HS-5 (cell line): ENCODE measurements at regions not wholly inside any gene's neighbourhood (a gene's known extent, or its start where the extent isn't known, plus 50 kb on each side); places are given as distances from the start of the nearest gene placed in this dataset.

Experiments
- DNase-seq: peaks from one replicate; pipeline ENCODE4 v3.0.0-alpha.2; 2012; ENCODE audit warnings: low read depth

DNA sequence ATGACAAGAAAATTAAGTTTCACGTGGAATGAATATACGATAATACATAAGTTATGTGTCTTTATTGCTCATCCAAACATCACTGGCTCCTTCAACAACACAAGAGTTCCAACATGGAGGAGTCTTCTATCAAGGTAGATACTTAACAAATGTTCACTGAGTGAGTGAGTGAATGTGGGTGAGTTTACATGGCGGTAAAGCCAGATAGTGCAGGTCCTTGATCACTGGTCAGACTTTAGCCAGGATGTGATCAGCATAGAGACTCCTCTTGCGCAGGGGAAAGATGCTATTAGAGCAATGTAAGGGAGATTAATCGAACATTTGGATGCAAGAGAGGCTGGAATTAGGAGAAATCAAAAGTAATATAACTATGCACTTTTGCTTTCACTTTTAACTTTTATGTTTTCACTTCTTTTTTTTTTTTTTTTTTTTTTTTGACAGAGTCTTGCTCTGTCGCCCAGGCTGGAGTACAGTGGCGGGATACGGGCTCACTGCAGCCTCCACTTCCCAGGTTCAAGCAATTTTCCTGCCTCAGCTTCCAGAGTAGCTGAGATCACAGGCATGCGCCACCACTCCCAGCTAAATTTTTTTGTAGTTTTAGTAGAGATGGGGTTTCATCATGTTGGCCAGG lies 249.0 kb upstream of the ID2 start:
- no peak for DNase-seq

DNA sequence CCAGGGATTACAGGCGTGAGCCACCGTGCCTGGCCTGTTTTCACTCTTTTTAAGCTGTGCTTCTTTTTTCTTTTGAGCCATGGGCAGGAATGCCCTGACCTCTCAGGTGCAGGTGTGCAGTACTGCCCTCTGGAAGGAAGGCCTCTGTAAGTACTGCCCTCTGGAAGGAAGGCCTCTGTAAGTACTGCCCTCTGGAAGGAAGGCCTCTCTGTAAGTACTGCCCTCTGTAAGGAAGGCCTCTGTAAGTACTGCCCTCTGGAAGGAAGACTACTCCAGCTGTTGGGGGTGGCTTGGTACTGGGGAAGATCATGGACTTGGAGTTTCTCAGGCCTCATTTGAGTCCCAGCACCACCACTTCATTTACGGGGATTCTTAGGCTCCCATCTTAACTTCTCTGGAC lies 248.5 kb upstream of the ID2 start:
- no peak for DNase-seq

DNA sequence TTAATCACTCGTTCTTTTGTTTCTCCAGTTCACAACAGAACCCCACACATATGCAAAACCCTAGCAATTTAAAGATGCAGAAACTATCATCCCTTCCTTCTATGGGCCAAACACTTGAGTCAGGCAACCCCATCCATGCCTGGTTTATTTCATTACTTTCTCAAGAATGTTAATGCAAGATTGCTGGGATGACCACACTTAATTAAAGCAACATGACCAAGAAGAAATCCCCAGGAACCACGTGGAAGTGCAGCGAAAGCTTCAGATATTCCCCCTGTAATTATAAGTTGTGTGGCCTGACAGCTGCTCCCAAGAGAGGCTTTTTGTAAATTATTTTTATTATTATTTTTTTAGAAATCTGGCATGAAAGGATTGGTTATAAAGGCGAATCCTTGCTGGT lies 246.2 kb upstream of the ID2 start:
- DNase-seq, result no peak

- no peak for DNase-seq
Measured at GRCh38 chr2:8436585-8436984, 245.3 kb upstream of the ID2 start.

- no peak for DNase-seq
Measured at GRCh38 chr2:8437228-8437948, 244.5 kb upstream of the ID2 start.

DNA sequence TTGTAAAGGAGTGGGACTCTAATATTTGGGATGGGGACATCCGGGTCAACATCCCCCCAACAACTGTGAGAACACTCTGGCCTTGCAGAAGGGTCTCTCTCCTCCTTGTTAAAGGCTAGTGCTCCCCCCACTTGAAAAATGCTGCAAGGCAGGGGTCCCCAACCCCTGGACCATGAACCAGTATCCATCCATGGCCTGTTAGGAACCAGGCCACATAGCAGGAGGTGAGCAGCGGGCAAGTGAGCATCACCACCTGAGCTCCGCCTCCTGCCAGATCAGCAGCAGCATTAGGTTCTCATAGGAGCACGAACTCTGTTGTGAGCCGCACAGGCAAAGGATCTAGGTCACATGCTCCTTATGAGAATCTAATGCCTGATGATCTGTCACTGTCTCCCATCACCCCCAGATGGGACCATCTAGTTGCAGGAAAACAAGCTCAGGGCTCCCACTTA lies 243.9 kb upstream of the ID2 start:
- DNase-seq, result no peak

GRCh38 chr2:8438476-8438875 lies 243.4 kb upstream of the ID2 start:
- DNase-seq, result no peak

DNA sequence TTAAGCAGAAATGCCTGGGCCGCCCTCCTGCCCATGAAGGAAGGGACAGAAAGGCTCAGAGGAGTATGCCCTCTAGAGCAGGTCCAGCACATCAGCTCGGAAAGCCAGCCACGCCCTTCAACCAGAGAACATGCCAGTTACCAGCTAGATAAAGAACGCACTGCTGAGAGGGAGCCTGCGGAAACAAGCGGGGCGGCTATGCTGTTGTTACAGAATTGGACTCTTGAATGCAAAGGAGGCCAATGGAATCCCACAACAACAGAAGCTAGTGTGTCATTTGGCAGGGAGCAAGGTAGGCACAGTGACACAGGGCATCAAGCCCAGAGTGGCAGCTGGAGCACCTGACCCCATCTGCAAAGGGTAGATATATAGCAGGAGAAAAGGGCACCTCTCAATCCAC lies 242.9 kb upstream of the ID2 start:
- no peak for DNase-seq

DNA sequence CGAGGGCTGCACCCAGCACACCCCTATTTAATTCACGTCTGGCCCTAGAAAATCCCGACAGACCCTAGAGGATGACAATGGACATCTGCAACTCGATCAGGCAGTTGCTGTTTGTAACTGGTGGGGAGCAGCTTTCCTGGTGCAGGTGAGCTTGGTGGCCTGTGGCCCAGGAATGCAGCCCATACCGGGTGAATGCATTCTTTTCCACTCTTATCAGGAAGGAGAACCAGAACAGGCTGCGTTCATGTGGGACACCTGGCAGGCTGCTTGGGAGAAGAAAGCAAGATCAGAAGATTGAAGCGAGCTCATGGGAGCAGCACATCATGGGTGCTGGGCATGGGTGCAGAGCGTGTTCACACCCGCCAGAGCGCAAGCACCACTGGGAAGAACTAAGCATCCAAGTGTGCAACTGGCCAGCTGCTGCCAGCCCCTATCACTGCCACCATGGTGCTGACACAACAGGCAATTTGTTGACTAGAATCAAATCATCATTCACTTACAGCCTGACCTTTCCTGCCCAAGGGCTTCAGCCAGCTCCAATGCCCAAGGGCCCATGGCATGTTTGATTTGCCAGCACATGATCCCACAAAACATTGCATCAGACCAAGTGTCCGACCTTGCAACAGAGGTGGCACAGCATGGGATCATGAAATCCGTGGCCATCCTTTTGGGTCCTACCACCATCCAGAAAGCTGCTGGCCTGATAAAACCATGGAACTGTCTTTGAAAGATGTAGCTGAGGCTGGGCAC lies 241.7 kb upstream of the ID2 start:
- DNase-seq, result no peak

DNA sequence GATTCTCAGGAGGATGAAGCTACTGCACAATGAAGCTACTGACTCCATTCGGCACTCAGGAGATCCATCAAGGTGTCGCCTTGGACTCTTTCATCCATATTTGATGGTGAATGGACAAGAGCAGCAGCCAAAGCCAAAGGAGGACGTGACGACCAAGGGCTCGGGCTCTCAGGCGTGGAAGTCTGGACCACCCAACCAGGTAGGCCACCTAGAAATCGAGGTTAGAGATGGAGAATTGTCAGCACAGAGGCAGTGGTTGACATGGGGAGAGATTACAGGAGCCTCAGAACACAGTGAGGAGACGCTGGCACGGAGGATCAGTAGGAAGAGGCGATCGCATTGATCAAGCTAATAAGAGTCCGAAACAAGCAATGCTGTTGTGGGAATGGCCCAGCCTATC lies 240.5 kb upstream of the ID2 start:
- DNase-seq, result no peak

DNA sequence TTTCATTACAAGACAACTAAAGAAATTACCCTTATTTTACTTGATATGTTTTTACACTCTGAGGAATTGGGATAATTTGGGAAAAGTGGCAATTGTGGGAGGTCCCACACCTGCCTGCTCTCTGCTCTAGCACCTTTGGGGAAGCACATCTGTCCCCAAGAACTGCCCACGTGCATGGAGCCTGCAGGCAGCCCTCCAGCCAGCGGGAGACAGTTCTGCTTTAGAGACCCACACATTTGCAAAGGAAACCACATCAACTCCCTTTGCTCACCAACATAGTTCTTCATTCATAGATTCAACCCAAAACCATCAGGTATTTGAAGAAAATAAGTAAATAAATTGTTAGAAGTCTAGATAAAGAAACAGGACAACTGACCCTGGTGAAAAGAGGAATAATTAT lies 239.9 kb upstream of the ID2 start:
- DNase-seq, result no peak

DNA sequence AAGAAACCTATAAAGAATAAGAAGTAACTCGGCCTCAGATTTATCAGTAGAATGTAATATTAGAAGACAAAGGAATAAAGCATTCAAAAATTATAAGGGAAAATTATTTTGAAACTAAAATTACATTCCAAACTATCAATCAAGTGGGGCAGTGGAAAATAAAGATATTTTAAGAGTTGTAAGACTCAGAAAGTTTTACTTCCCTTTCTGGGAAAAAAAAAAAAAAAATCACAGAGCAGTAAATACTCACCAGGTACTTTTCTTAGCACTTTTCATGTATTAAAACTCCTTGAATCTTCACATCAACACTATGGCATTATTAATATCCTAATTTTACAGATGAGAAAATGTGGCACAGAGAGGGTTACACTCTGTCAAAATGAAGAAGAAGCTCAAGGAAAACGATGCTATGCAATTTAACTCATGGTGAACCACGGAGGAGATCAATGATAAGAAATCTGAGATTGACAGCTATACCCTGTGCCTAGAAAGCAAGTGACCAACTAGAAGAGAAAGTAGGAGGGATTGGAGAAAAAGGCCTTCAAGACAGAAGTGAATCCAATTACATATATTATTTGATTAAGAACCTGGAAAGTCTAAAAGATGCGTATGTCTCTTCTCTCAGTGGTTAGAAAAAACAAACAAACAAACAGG lies 238.9 kb upstream of the ID2 start:
- DNase-seq, result no peak

GRCh38 chr2:8445580-8445979 lies 236.3 kb upstream of the ID2 start:
- DNase-seq, result no peak

DNA sequence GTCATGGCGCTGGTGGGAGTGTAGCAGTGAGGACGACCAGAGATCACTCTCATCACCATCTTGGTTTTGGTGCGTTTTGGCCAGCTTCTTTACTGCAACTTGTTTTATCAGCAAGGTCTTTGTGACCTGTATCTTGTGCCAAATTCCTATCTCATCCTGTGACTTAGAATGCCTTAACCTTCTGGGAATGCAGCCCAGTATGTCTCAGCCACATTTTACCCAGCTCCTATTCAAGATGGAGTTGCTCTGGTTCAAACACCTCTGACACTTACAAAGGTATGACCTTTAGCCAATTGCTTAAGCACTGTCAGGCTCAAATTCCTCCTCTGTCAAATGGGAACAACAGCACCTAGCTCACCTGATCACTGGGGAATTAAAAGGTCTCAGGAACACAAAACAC lies 235.1 kb upstream of the ID2 start:
- DNase-seq, result peak; percentile 16

DNA sequence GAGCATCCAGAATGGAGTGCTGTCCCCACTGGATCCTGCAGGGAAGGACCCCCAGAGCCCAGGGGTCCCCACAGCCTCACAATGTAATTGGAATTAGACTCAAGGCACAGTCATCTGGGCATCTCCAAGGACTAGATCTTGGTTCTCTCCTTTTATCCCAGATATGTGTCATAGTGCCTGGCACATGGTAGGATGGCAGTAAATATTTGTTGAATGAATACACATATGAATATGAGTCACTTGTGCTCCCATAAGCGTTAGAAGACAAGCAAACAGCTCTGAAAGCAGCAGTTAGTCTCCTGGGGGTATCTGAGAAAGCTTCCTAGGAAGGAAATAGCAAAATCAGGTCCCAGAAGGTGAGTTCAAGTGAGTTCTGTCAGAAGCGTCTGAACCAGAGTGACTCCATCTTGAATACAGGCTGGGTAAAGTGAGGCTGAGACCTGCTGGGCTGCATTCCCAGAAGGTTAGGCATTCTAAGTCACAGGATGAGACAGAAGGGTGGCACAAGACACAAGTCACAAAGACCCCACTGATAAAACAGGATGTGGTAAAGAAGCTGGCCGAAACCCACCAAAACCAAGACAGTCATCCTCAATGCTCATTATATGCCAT lies 234.1 kb upstream of the ID2 start:
- DNase-seq, result peak; percentile 72

DNA sequence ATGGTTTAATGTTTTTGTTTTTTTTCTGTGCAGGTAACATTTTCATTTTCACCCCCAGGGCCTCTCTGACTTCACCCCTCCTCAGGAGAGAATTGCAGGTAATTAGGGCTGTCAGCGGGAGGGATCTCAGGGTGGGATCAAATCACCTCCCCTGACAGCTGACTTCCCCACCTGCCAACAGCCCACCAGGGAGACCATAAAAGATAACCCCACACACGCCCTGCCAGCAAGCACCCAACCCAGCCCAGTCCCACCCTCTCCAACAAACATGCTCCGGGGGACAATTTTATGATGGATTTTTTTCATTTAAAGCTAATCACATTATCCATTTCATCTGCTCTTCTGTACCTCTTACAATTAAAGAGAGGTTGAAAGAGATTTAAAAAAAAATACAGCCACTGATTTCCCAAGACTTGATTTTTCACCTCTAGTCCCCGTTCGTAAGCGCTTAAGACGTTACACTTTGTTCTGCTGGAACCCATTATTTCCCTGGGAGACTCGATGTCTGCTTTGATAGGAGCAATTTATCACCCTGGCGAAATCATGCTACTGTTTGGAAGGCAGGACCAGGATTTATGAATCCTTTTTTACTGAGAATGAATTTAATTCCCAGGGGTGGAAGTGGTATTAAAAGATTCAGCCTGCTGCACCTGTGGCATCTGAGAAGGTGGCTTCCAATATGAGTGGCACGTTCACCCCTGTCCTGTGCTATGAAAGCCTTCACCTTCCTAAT lies 232.9 kb upstream of the ID2 start:
- DNase-seq, result no peak

- no peak for DNase-seq
Measured at GRCh38 chr2:8451273-8451672, 230.6 kb upstream of the ID2 start.

GRCh38 chr2:8452296-8452695 lies 229.6 kb upstream of the ID2 start:
- no peak for DNase-seq

- DNase-seq, result no peak
Measured at GRCh38 chr2:8452979-8453903, 228.6 kb upstream of the ID2 start.

- no peak for DNase-seq
Measured at GRCh38 chr2:8453904-8454302, 228.0 kb upstream of the ID2 start.

- no peak for DNase-seq
Measured at GRCh38 chr2:8454797-8455196, 227.1 kb upstream of the ID2 start.
